ENCODE measurements at regions not wholly inside any gene's neighbourhood (a gene's known extent, or its start where the extent isn't known, plus 50 kb on each side); places are given as distances from the start of the nearest gene placed in this dataset.

- intact Hi-C loops (cut with micrococcal nuclease; ENCODE audit: unreplicated experiment): no loop called here
- no peaks in the 10 kb centered on the region for H3K27me3 Mint-ChIP-seq (ENCODE audit: unreplicated experiment)
- DNase-seq: no peak
- H3K27ac Mint-ChIP-seq (ENCODE audit: unreplicated experiment): no peak overlapping the region
- peaks cover 3% of the 10 kb centered on the region for H3K9me3 Mint-ChIP-seq (ENCODE audit: low read depth, unreplicated experiment)
- CTCF ChIA-PET: no interaction called here
- H3K36me3 Mint-ChIP-seq (ENCODE audit: insufficient read depth, unreplicated experiment): no peaks in the 10 kb centered on the region
- no peaks in the 10 kb centered on the region for H3K4me1 Mint-ChIP-seq (ENCODE audit: low read depth, unreplicated experiment)
- no peak for TF ChIP-seq CTCF (IDR thresholded peaks at IDR 0.05; ENCODE audit: unreplicated experiment)
- no TSS peak for BruUV-seq (replicated peaks)
- no peak overlapping the region for H3K4me3 Mint-ChIP-seq (ENCODE audit: low read depth, unreplicated experiment)
These were observed 126.2 kb downstream of the KLF13 start for GRCh38 chr15:31452595-31453557.

GRCh38 chr15:31453558-31454318, 127.1 kb downstream of the KLF13 start:
- H3K27ac Mint-ChIP-seq (ENCODE audit: unreplicated experiment): no peak overlapping the region

GRCh38 chr15:31455499-31455898, 128.9 kb downstream of the KLF13 start:
- no peaks in the 10 kb centered on the region for H3K4me1 Mint-ChIP-seq (ENCODE audit: low read depth, unreplicated experiment)
- intact Hi-C loops (cut with micrococcal nuclease; ENCODE audit: unreplicated experiment): no loop called here
- no peak for TF ChIP-seq CTCF (IDR thresholded peaks at IDR 0.05; ENCODE audit: unreplicated experiment)
- no peaks in the 10 kb centered on the region for H3K27me3 Mint-ChIP-seq (ENCODE audit: unreplicated experiment)
- H3K27ac Mint-ChIP-seq (ENCODE audit: unreplicated experiment): no peak overlapping the region
- DNase-seq: no peak
- no TSS peak for BruUV-seq (replicated peaks)
- no peaks in the 10 kb centered on the region for H3K36me3 Mint-ChIP-seq (ENCODE audit: insufficient read depth, unreplicated experiment)
- peaks cover 3% of the 10 kb centered on the region for H3K9me3 Mint-ChIP-seq (ENCODE audit: low read depth, unreplicated experiment)
- H3K4me3 Mint-ChIP-seq (ENCODE audit: low read depth, unreplicated experiment): no peak overlapping the region
- CTCF ChIA-PET: no interaction called here

More at GRCh38 chr15:31453558-31454318, 127.1 kb downstream of the KLF13 start:
- no peaks in the 10 kb centered on the region for H3K27me3 Mint-ChIP-seq (ENCODE audit: unreplicated experiment)
- H3K36me3 Mint-ChIP-seq (ENCODE audit: insufficient read depth, unreplicated experiment): no peaks in the 10 kb centered on the region
- no peak for DNase-seq
- TF ChIP-seq CTCF (IDR thresholded peaks at IDR 0.05; ENCODE audit: unreplicated experiment): no peak
- CTCF ChIA-PET: no interaction called here
- H3K9me3 Mint-ChIP-seq (ENCODE audit: low read depth, unreplicated experiment): peaks cover 3% of the 10 kb centered on the region
- BruUV-seq (replicated peaks): no TSS peak
- intact Hi-C loops (cut with micrococcal nuclease; ENCODE audit: unreplicated experiment): no loop called here
- no peaks in the 10 kb centered on the region for H3K4me1 Mint-ChIP-seq (ENCODE audit: low read depth, unreplicated experiment)
- H3K4me3 Mint-ChIP-seq (ENCODE audit: low read depth, unreplicated experiment): no peak overlapping the region

- CTCF ChIA-PET: no interaction called here
- Mint-ChIP-seq H3K4me1 (ENCODE audit: low read depth, unreplicated experiment) (no peaks in the 10 kb centered on the region), H3K27ac (ENCODE audit: unreplicated experiment) (no peak overlapping the region), H3K27me3 (ENCODE audit: unreplicated experiment) (no peaks in the 10 kb centered on the region), H3K4me3 (ENCODE audit: low read depth, unreplicated experiment) (no peak overlapping the region), H3K9me3 (ENCODE audit: low read depth, unreplicated experiment) (no peaks in the 10 kb centered on the region), H3K36me3 (ENCODE audit: insufficient read depth, unreplicated experiment) (no peaks in the 10 kb centered on the region)
- BruUV-seq (replicated peaks): no TSS peak
- intact Hi-C loops (cut with micrococcal nuclease; ENCODE audit: unreplicated experiment): no loop called here
- no peak for TF ChIP-seq CTCF (IDR thresholded peaks at IDR 0.05; ENCODE audit: unreplicated experiment)
- DNase-seq: no peak
These were observed 129.9 kb downstream of the KLF13 start for GRCh38 chr15:31456354-31457060.

Measured in Calu3 (cell line).